ENCODE measurements at regions not wholly inside any gene's neighbourhood (a gene's known extent, or its start where the extent isn't known, plus 50 kb on each side); places are given as distances from the start of the nearest gene placed in this dataset.
A peak's percentile ranks its signal among the peaks of the same experiment; 100 is the strongest.

DNA sequence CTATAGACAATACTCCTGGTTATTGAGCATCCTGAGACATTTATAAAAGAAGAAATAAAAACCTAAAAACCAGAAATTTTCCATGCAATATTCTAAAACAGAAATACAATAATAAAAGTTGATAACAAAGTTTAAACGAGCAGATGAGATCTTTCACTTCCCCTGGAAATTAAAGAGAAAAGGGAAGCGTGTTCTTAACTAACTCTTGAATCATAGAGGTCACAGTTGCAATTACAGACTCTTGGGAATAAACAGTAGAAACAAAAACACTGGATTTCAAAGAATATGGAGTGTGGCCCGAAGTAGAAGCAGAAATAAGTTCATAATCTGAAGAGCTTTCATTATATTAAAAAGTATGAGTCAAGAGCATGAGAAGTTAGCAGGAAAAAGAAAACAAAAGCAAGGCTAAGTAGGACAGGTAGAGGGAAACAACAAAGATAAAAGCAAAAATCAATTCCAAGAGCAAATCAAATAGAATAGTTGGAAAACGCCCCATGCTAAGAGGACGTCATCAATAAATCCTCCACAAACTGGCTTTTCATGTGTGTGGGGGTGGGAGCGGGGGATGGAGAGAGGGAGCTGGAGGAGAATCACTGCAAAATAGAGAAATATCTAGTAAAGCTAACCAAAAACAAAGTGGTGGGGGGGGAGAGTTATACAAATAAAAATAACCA is 55.2 kb upstream of the C10orf71 start:
- Histone ChIP-seq H3K36me3 (ENCODE audit: control insufficient read depth, insufficient read depth, low read length) (no peaks in the 10 kb centered on the region), H3K4me1 (ENCODE audit: control insufficient read depth, insufficient read depth, low read length) (peaks cover 15% of the 10 kb centered on the region), H3K27ac (ENCODE audit: low read length) (no peak overlapping the region), H3K4me3 (ENCODE audit: low read length) (no peak overlapping the region), H3K9me3 (replicated peaks; ENCODE audit: control insufficient read depth, low read depth, low read length) (no peaks in the 10 kb centered on the region), H3K27me3 (ENCODE audit: control insufficient read depth, insufficient read depth, low read length) (no peaks in the 10 kb centered on the region)
- WGBS (ENCODE audit: insufficient coverage), result no CpG with 5 or more reads among the region's 6 CpGs
- peak; percentile 38 for DNase-seq

DNA sequence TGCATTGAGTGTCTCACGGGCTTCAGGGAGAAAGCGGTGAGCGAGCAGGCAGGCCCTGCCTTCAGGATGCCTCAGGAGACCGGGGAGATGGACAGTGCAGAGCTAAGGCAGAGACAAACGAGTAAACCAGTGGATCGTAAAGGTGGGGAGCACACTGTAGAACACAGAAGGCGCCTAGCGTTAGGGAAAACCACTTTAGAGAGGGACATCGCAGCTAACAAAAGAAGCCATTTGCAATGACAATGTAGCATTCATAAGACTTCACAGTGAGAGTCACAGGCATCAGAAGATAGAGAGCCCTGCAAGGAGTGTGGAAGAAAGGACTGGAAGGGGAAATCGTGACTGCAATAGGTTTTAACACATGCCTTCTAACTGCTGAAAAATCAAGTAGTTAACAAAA is 54.9 kb upstream of the TMEM273 start:
- H3K27me3 ChIP-seq (ENCODE audit: control insufficient read depth, insufficient read depth, low read length), result no peaks in the 10 kb centered on the region
- no peak for DNase-seq
- peaks cover 15% of the 10 kb centered on the region for H3K4me1 ChIP-seq (ENCODE audit: control insufficient read depth, insufficient read depth, low read length)
- H3K36me3 ChIP-seq (ENCODE audit: control insufficient read depth, insufficient read depth, low read length), result no peaks in the 10 kb centered on the region
- no peak overlapping the region for H3K27ac ChIP-seq (ENCODE audit: low read length)
- no peak overlapping the region for H3K4me3 ChIP-seq (ENCODE audit: low read length)
- whole genome bisulfite sequencing (ENCODE audit: insufficient coverage), result 71% methylated on average over 8 of the region's 10 CpGs
- no peaks in the 10 kb centered on the region for H3K9me3 ChIP-seq (replicated peaks; ENCODE audit: control insufficient read depth, low read depth, low read length)

GRCh38 chr10:49242604-49243003 is 54.4 kb upstream of the TMEM273 start:
- Histone ChIP-seq H3K27me3 (ENCODE audit: control insufficient read depth, insufficient read depth, low read length) (no peaks in the 10 kb centered on the region), H3K9me3 (replicated peaks; ENCODE audit: control insufficient read depth, low read depth, low read length) (no peaks in the 10 kb centered on the region), H3K27ac (ENCODE audit: low read length) (no peak overlapping the region), H3K36me3 (ENCODE audit: control insufficient read depth, insufficient read depth, low read length) (no peaks in the 10 kb centered on the region), H3K4me3 (ENCODE audit: low read length) (no peak overlapping the region), H3K4me1 (ENCODE audit: control insufficient read depth, insufficient read depth, low read length) (peaks cover 15% of the 10 kb centered on the region)
- 50% methylated on average over 11 of the region's 11 CpGs for WGBS (ENCODE audit: insufficient coverage)
- peak; percentile 33 for DNase-seq

DNA sequence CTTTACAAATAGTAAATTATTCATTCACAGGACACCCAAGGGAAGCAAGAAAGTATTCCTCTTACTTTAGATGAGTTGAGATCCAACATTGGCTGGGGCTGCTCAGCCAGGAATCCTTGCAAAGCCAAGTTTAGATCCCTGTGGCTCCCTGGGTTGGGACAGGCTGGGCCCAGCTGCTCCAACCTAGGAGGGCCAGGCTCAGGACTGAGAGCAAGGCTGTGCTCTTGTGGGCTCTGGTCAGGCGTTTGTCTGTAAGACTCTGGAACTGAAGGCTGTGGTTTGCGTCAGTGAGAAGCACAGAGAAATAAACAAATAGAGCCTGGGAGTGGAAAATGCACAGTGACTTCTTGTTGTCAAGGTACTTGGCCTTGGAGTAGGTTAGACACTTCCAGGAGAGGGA is 53.2 kb upstream of the TMEM273 start:
- Histone ChIP-seq H3K4me1 (ENCODE audit: control insufficient read depth, insufficient read depth, low read length) (peaks cover 15% of the 10 kb centered on the region), H3K27ac (ENCODE audit: low read length) (no peak overlapping the region), H3K36me3 (ENCODE audit: control insufficient read depth, insufficient read depth, low read length) (no peaks in the 10 kb centered on the region), H3K9me3 (replicated peaks; ENCODE audit: control insufficient read depth, low read depth, low read length) (no peaks in the 10 kb centered on the region), H3K4me3 (ENCODE audit: low read length) (no peak overlapping the region), H3K27me3 (ENCODE audit: control insufficient read depth, insufficient read depth, low read length) (no peaks in the 10 kb centered on the region)
- WGBS (ENCODE audit: insufficient coverage), result 36% methylated on average over 2 of the region's 2 CpGs
- peak; percentile 50 for DNase-seq

- H3K27me3 ChIP-seq (ENCODE audit: control insufficient read depth, insufficient read depth, low read length), result no peaks in the 10 kb centered on the region
- WGBS (ENCODE audit: insufficient coverage), result 100% methylated on average over 1 of the region's 4 CpGs
- peaks cover 15% of the 10 kb centered on the region for H3K4me1 ChIP-seq (ENCODE audit: control insufficient read depth, insufficient read depth, low read length)
- no peaks in the 10 kb centered on the region for H3K9me3 ChIP-seq (replicated peaks; ENCODE audit: control insufficient read depth, low read depth, low read length)
- no peak overlapping the region for H3K4me3 ChIP-seq (ENCODE audit: low read length)
- no peak overlapping the region for H3K27ac ChIP-seq (ENCODE audit: low read length)
- DNase-seq, result no peak
- no peaks in the 10 kb centered on the region for H3K36me3 ChIP-seq (ENCODE audit: control insufficient read depth, insufficient read depth, low read length)
Observed at GRCh38 chr10:49240946-49241345, 52.8 kb upstream of the TMEM273 start.
